Lung (tissue), 11 donors: ENCODE measurements at regions not wholly inside any gene's neighbourhood (a gene's known extent, or its start where the extent isn't known, plus 50 kb on each side); places are given as distances from the start of the nearest gene placed in this dataset.

Experiments used
- ATAC-seq: fragments of 200-7000 bp; cut with Tn5 transposase; one replicate; pipeline ENCODE4 v1.9.1; 2020; ENCODE audit warnings: moderate number of reproducible peaks; ENCODE audit not compliant: insufficient read depth, low FRiP score
- DNase-seq, 3 donors: peaks; one replicate each; pipeline ENCODE4 v3.0.0-alpha.2; 2013 to 2017
- H3K27ac ChIP-seq, 2 donors: one replicate each; pipeline ENCODE4 v1.5.1; 2013; ENCODE audit warnings: mild to moderate bottlenecking in 2 of 2, moderate library complexity in 2 of 2, control low read depth in 1 of 2, inconsistent platforms in 1 of 2, low read depth in 1 of 2, low read length in 1 of 2
- H3K27me3 ChIP-seq, 3 donors: one replicate each; pipeline ENCODE4 v1.5.1; 2013; ENCODE audit warnings: low read length in 2 of 3; ENCODE audit not compliant: control insufficient read depth in 3 of 3, insufficient read depth in 3 of 3
- H3K36me3 ChIP-seq, 4 donors: one replicate each; pipeline ENCODE4 v1.5.1; 2013; ENCODE audit warnings: low read length in 4 of 4, mild to moderate bottlenecking in 1 of 4, moderate library complexity in 1 of 4; ENCODE audit not compliant: control insufficient read depth in 4 of 4, insufficient read depth in 4 of 4
- H3K4me1 ChIP-seq, 5 donors: one replicate each; pipeline ENCODE4 v1.5.1; 2013; ENCODE audit warnings: low read length in 5 of 5, mild to moderate bottlenecking in 2 of 5, moderate library complexity in 1 of 5; ENCODE audit not compliant: control insufficient read depth in 5 of 5, insufficient read depth in 5 of 5
- H3K4me3 ChIP-seq: one replicate; pipeline ENCODE4 v1.5.1; 2013; ENCODE audit warnings: mild to moderate bottlenecking, control low read depth, moderate library complexity
- H3K9ac ChIP-seq, 2 donors: one replicate each; pipeline ENCODE4 v1.5.1; 2013; ENCODE audit warnings: low read length in 2 of 2, control low read depth in 1 of 2; ENCODE audit not compliant: insufficient read depth in 1 of 2
- H3K9me3 ChIP-seq, 4 donors: one replicate each; pipeline ENCODE4 v1.5.1; 2013; ENCODE audit warnings: low read length in 3 of 4, mild to moderate bottlenecking in 1 of 4, moderate library complexity in 1 of 4; ENCODE audit not compliant: control insufficient read depth in 4 of 4, insufficient read depth in 3 of 4
- CTCF ChIP-seq: IDR thresholded peaks from 2 replicates; pipeline ENCODE4 v1.5.1; 2012; ENCODE audit warnings: mild to moderate bottlenecking; ENCODE audit errors: control extremely low read depth, extremely low read depth
- WGBS, 2 donors: extraction: QIAGEN DNeasy Blood & Tissue Kit; methylation state at CpG; one replicate each; pipeline ENCODE4 v1.1.7; 2013; 5-methylcytosine and 5-hydroxymethylcytosine counted together
- donor health status: control.
- donor health status: control.
- donor health status: Bipolar disorder and iron deficiency.
- donor health status: healthy.
- donor health status: DM: yes; HTN: yes; CAD: no.

GRCh38 chr6:167392631-167393316 lies 67.9 kb downstream of the TTLL2 start:
- no peak overlapping the region for H3K27ac ChIP-seq
- no peak for ATAC-seq
- no peak overlapping the region for H3K4me3 ChIP-seq
- H3K27me3 ChIP-seq = no peaks in the 10 kb centered on the region
- no peaks in the 10 kb centered on the region for H3K4me1 ChIP-seq
- 87 to 88% methylated on average over 12 to 13 of the region's 13 CpGs for WGBS, 2 donors
- H3K36me3 ChIP-seq = no peaks in the 10 kb centered on the region
- H3K9ac ChIP-seq = no peak overlapping the region
- H3K9me3 ChIP-seq = no peaks in the 10 kb centered on the region
- no peak for DNase-seq
- TF ChIP-seq CTCF = no peak

- ATAC-seq (no peak), DNase-seq (no peak)
- Histone ChIP-seq H3K4me3 (no peak overlapping the region), H3K27me3 (no peaks in the 10 kb centered on the region), H3K4me1 (no peaks in the 10 kb centered on the region), H3K9ac (no peak overlapping the region), H3K27ac (no peak overlapping the region), H3K9me3 (no peaks in the 10 kb centered on the region), H3K36me3 (no peaks in the 10 kb centered on the region)
- no peak for TF ChIP-seq CTCF
- 92 to 94% methylated on average over 7 of the region's 7 CpGs for WGBS, 2 donors
These were observed 68.8 kb downstream of the TTLL2 start for GRCh38 chr6:167393731-167394130.

GRCh38 chr6:167394339-167394738 lies 69.5 kb downstream of the TTLL2 start:
- Histone ChIP-seq H3K36me3 (no peaks in the 10 kb centered on the region), H3K9me3 (no peaks in the 10 kb centered on the region), H3K9ac (no peak overlapping the region), H3K4me1 (no peaks in the 10 kb centered on the region), H3K27me3 (no peaks in the 10 kb centered on the region), H3K27ac (no peak overlapping the region), H3K4me3 (no peak overlapping the region)
- TF ChIP-seq CTCF = no peak
- WGBS, 2 donors = 69 to 85% methylated on average over 8 of the region's 8 CpGs
- ATAC-seq = no peak
- DNase-seq = peak in 2 of 3 donors; percentile 24 to 57

- Histone ChIP-seq H3K27me3 (no peaks in the 10 kb centered on the region), H3K4me1 (no peaks in the 10 kb centered on the region), H3K36me3 (no peaks in the 10 kb centered on the region), H3K27ac (no peak overlapping the region), H3K9ac (no peak overlapping the region), H3K4me3 (no peak overlapping the region), H3K9me3 (no peaks in the 10 kb centered on the region)
- no peak for TF ChIP-seq CTCF
- DNase-seq = no peak
- ATAC-seq = no peak
- WGBS, 2 donors = 95% methylated on average over 19 of the region's 19 CpGs
These were observed 69.9 kb downstream of the TTLL2 start for GRCh38 chr6:167394820-167395219.
